Suppressor macrophage treated with lipopolysaccharide for 4 hours (primary cell): ENCODE measurements at regions not wholly inside any gene's neighbourhood (a gene's known extent, or its start where the extent isn't known, plus 50 kb on each side); places are given as distances from the start of the nearest gene placed in this dataset.

Source experiments
- DNase-seq: peaks from one replicate; pipeline ENCODE4 v3.0.0-alpha.2; 2020

DNA sequence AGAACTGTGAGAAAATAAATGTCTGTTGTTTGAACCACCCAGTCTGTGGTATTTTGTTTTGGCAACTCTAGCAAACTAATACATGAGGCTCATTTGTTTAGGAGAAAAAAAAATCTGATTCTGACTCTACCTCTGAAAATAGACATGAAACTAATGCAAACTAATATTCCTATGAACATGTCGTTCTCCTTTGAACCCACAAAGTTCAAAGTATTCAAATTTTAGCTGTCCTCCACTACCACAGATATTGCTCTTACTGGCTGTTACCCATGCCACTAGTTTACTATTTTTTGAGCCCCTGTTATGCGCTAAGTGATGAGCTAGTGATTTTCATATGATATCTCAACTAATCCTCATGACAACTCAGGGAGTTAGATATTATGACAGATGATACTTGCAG lies 58.8 kb upstream of the ZNF804B start:
- DNase-seq: no peak

DNA sequence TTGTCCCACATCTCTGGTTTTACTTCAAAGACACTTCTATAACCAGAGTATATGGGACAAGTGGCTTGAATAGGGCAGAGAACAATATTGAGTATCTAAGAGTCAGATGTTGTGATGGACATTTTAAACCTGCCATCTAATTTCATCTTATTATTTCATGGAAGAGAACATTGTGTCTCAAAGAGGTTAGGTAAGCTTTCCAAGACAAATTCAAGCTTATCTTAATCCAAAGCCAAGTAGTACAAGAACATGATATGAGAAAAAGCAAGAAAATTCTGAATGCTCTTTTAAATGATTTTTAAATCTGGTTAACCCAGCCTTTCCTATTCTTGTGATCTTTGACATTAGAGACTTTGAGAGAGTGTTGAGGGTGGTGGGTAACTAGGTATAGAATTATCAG lies 65.3 kb upstream of the ZNF804B start:
- DNase-seq: no peak

DNA sequence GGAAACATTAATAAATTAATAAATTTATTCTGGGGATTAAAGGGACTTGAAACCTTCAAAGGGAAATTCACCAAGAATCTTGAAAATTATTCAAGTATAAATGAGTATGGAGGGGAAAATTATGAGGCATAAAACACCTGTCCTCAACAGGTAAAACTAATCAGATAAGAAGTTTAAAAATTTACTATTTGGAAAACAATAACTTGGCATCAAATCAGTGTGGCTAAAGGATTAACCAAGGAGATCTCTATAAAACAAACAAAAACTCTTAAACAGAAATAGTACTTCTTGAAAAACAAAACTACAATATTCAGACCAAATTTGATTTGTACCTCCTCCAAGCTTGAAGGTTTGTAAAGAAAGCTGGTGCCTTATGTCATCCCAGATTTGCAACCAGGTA lies 66.4 kb upstream of the ZNF804B start:
- DNase-seq: no peak

DNA sequence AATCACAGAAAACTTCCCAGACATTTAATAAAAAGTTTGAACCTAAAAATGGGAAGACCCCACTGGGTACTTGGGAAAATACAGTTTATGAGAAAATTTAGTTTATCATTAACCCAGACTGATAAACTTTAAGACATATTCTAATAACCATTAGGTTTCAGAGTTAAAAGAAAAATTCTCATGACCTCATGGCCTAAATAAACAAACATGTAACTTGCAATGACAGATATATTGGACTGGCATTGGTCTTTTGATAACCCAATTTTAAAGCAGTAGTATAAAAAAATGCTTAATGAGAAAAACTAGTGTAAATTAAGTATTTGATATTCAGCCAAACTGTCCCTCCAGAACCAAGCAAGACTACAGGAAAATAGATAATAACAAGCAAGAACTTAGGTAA lies 67.0 kb upstream of the ZNF804B start:
- DNase-seq: no peak

DNA sequence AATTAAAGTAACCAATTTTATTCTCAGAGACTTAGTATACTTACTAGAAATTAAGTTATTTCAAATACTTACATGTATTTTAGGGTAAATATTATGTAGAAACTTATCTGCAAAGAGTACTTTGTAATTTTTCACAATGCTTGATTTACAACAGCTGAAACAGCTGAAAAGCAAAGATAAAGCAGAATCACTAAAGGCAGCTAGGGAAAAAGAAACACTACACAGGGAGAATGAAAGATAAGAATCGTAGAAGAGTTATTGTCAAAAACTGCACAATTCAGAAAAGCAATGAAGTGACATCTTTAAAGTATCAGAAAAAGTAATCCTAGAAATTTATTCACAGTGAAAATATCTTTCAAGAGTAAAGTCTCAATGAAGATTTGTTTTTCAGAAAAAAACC lies 69.7 kb upstream of the ZNF804B start:
- DNase-seq: no peak

DNA sequence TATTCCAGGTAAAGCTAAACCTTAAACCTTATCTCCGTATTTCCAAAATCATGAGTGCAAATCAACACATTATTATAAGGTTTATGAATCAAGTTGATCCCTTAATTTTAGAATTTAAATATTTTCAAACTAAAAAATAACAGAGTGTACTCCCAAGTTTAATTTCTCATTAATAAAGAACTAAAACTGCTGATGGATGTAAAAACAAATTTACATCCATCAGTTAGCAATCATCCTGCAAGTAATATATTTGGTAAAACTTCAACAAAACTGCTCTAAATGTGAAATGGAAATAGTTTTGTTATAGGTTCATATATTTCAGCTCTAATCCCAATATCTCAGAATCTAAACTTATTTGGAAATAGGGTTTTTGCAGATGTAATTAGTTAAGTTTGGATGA lies 71.3 kb upstream of the ZNF804B start:
- no peak for DNase-seq

DNA sequence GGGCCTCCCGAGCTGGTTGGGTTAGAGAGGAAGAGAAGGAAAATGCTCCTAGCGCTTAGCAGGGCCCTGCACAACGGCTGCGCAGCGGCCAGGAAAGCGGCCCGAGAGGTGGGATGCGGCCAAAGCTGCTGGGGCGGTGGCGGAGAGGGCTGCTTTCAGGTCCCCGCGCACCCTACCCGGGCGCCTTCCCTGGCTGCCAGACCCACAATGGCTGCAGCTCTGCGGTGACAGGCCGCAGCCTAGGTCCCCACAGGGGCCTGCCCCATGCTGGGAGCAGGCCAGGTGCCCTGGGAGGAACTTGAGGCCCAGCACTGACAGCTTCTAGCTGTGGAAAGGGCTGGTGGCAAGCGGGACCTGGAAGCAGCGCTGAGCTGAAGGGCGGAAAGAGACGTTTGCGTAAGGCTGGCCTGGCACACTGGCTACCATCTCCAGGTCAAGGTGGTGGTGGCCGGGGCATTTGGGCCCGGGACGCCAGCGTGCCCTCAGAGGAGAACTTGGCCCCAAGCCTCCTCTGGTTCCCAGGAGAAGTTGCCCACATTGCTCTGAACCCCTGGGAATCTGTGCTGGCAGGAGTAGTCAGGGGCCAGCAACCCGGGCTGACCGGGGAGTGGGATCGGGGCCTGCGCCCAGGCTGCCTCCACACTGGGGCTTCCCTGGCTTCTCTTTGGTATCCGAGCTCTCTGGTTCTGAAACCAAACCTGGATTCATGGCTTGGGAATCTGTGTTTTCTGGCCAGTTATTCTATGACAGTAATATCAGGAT lies 72.9 kb upstream of the ZNF804B start:
- no peak for DNase-seq

DNA sequence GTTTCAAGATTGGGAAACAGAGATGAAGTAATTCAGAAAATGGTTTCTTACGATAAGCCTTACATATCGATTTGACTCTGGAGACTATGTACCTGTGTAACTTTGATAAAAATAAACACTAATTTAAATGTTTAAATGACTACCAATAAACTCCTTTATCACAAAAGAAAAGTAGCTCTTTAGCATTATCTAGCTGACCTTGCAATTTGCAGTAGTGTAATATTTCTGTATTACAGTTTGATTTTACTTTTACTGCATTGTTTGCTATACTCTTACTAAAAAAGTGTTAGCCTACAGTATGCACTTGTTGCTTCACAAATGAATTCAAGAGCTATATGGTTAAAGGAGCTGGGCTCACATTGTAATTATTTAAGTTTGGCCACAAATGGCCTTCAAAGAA lies 77.8 kb upstream of the ZNF804B start:
- no peak for DNase-seq

DNA sequence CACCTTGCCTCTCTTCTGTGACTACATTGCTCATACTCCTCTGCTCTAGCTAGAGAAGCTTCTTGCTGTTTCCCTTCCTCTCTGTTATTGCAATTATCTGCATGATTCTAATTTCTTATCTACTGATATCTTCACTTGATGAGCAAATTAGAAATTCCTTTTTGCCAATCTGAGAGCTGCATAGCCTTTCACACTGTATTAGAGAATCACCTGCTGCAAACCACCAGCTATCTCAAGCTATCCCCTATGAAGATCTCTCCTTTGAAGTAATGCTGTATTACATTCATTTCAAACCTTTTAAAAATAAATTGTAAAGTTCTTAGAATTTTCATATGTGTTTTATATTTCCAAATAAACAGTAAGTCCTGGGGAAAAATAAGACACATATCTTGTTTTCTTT lies 89.0 kb upstream of the ZNF804B start:
- DNase-seq: no peak

DNA sequence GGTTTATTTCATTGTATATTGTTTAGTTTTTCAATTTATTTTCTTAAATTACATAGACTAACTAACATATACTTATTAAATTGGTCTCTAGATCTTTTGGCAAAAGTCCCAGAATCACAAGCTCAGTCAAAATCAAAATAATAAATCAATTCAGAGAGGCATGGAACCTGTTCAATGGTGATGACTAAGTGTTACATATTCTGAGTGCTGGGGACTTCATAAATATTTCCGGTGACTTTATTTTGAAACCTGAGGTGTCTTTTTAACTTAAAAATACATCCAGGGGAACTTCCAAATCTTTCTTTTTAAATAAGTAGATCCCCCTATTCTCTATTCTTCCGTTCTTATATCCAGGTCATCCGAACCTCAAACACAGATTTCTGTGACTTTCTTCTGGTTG lies 89.6 kb upstream of the ZNF804B start:
- no peak for DNase-seq

DNA sequence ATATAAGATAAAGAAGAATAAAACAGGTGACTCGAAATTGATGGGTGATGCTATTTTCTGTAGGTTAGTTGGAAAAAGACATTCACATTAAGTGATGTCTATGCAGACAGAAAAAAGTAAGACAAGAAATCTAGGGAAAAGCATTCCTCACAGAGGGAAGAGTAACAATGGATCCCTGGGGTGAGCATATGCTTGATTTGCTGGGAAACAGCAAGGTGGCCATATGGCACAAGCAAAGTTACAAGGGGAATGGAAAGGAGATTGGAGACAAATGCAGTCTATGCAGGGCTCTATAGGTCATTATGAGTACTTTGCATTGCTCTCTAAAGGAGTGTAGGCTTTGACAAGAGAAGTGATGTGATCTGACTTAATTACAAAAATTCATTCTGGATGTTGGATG lies 90.9 kb upstream of the ZNF804B start:
- DNase-seq: no peak

DNA sequence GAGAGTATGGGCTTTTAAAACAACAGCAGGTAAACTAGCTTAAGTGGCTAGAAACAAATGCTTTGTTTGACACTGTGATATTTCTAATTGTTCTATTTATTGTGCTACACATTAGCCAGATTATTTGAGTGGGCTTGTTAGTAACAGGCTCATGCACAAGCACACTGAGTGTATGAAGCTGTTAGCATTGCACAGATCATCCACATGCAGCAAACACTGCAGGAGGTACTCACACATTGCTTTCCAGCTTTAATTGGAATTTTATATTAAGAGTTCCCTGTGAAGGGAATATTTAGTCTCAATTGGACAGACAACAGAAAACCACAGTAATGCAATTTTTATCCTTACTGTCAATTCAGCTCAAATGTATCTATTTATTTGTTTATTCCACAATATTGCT lies 92.9 kb upstream of the ZNF804B start:
- no peak for DNase-seq

DNA sequence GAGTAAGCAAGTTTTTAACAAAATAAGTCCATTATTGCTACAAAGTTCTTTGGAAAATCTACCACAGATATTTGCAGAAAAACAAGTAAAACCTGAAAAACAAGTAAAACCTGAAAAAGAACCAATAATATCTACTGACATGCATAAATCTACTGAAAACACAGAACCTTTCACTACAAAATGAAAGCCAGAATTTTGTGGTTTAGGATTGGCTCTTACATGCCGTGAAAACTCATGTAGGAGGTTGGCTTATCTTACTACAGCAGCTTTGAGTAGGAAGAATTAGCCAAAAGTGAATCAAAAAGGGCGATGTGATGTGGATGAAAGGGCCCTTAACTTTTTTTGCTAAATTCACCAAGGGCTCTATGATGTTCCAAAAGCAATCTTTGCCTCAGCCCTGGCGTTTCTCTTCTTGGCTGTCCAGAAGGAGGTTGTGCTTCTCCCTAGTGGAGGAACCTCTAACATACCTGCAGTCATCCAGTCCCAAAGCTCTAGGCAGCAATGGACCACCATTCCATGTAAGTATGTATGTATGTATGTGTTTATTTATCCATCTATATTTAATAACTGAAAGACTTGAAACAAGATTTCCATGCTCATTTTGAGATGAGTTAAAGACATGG lies 93.5 kb upstream of the ZNF804B start:
- no peak for DNase-seq

DNA sequence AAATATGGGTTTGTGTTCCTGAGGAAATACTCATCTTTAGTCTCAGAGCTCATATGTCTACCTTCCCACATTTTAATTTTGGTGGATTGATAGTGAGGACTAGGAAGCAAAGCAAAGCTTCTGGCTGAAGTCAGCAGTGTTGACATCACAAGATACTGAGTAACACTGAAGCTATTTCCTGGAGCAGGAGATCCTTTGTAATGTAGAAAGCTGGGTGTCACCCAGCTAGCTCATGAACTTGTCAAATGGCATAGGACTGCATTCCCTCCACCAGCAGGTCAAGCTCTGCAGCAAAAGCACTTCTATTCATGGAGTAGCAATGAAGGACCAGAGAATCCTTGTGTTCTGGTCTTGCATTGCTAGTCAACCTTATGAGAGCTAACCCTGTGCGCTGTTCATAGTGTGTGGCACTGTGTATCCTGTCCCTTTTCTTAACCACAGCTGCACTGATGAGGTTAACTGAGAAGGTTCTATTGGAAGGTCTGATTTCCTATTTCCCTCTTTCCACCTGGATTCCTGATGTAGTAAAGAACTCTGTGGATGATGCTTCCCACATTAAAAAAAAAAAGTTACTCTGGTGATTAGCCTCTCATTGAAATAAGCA lies 94.8 kb upstream of the ZNF804B start:
- no peak for DNase-seq

DNA sequence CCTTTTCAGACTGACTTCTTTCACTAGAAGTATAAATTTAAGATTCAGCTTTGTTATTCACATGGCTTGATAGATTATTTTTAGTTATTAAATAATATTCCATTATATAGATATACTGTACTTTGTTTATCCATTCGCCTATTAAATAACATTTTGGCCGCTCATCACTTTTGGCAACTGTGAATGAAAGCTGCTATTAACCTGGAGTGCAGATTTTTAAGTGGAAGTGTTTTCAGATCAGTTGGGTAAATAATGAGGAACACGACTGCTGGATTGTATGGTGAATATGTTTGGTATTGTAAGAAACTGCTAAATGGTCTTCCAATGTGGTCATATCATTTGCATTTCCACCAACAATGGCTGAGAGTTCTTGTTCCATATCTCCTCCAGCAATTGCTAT lies 97.6 kb upstream of the ZNF804B start:
- DNase-seq: no peak

DNA sequence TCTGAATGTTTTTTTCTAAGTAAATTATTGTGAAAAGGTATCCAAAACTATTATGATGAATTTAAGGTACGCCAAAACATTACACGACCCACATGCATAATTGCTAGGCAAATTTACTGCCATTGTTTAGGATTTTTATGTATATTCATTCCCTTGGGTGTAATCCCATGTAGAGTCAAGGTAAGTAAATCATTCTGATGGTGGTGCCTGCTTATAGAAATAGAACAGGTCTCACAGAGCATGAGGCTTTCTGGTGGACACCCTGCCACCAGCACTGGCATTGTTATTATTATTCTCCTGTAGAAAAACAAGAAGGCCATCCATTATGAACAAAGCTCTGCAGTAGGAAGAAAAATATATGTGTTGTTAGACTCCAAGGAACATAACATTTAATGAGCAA lies 111.7 kb upstream of the ZNF804B start:
- DNase-seq: no peak

DNA sequence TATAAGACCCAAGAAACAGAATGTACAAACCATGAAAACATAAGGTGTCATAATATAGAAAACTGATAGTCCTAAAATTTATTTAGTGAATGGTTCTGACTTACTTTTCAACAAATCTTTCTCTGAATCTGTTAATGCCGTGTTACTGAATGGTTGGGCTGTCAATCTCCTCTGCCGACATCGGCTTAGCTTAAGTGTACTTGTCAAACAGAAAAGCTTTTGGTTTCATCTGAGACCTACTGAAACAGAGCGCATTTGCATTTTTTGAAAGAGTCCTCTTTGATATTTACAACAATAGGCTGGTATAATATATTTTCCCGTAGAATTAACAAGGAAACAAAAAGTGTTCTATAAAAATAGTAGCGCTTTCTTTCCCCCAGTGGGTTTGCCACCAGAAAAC lies 120.9 kb upstream of the ZNF804B start:
- no peak for DNase-seq

DNA sequence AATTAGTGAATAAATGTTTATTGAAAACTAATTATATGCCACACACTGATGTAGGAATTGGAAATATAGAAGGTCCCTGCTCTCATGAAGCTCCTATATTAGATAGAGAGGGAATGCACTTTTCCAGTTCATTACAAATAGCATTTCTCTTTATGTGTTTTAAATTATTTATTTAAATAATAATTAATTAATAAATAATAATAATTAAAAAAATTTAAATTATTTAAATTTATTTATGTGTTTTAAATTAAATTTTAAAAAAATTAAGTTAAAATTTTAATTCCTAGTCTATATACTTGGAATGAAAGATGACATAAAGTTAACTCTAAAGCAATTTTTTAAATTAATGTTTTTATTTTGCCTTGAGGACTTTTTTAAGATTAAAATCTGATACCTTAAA lies 121.7 kb upstream of the ZNF804B start:
- DNase-seq: no peak

DNA sequence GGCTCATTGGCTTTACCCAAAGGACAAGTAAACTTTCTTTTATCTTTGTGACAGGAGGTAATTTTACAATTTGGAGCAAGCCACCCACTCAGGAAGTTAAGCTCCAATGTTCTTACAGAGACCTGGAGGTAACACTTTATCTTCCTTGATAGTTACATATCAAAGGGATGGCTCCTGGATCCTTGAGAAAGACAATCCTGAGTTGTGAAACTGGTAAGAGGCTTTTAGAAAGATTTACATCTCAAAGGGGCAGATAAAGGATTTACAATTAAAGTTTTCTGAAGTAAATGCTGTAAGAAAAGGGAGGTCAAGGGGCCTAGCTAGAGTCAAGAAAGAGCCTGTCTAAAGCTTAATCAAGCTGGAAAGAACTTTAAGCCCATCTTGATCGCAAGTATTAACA lies 124.4 kb upstream of the ZNF804B start:
- DNase-seq: no peak

DNA sequence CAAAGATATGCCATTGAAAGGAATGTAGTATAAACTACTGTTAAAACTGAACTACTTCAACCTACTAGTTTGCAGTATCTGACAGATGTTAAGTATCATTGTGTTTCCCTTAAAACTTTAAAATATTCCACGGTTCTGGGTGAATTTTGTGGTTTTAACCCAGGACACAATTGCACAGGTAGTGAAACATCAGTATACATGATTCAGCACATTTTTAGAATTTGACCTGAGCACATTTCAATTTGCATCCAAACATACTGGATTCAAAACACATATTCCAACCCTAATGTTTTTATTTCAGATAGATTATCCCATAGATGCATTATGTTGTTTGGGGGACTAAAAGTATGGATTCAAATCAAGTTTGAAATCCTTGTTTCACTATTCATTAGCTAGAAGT lies 129.9 kb upstream of the ZNF804B start:
- DNase-seq: no peak

DNA sequence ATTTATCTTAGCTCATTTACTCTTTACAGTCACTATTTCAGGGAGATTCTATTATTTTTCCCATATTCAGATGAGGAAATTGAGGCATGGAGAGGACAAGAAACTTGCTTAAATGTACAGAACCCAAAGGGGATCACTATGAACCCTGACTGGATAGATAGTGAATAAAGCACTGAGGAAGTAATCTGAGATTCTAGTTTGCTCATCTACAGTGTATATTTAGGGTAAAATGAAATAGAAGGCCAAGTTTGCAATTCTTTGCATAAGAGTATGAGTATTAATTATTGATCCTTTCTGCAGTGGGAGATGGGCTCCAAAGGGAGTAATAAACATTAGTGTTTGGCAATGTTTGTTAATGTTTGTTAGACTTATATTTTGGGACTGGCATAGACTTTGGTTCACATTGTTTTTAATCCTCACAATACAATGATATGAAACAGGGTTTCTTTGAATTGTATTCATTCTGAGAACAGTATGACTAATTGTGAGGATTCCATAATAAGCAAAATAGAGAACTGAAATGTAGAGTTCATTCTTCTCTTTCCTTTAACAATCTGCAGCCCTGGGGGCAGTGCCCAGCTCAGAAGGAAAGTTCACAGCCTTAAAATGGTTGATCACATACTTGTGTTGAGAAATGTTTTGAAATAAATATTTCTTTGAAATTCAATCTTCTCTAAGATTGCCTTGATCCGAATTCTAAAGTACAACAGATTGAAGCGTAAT lies 131.0 kb upstream of the ZNF804B start:
- no peak for DNase-seq

DNA sequence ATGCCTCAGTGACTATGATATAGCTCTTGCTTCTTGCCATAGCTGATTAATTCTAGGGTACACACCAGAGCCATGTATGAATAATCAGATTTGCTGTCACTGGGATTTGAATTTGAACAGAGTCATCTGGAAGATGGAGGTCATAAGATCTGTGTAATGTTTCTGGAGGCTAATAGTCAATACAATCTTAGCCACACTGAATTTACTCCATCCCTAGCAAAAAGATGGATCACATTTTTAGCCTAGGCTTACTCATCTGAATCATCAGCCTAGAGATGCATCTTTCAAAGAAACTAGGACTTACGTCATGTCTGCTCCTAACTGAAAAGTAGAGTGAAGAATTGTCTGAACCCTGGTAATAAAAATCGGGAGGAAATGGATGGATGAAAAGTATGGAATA lies 142.3 kb upstream of the ZNF804B start:
- DNase-seq: no peak

DNA sequence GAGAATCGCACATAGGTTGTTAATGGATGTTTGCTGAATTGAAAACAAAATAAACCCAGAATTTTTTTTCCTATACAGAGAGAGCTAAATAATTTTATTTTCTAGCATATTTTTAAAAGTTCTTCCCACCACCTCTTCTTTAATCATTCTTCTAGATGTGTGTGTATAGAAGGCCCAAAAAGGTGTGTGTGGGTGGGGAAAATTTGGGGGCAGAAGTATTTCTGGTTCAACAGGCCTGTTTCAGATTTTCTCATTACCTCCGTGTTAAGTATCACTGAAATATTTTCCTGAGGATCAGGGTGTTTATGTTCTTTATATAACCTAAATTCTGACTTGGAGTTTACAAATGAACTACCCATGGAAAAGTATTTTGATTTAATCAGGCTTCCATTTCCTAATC lies 144.2 kb upstream of the ZNF804B start:
- no peak for DNase-seq

DNA sequence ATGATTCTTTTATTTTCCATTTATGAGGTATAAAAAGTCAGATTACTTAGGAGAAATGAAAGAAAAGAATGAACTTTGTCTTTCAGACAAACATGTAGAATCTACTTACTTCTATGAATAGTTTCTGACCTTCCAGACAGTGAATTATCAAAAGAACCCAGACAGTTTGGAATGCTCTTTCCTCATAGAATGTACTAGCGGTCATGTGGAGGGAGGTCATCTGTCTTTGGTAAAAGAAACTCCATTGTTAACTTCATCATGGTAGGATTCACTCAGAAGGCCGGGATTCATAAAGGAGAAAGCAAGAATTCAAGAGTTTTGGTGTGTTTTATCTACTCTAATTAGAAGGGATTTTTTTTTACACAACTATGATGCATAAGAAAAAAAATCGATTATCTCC lies 144.8 kb upstream of the ZNF804B start:
- no peak for DNase-seq
